Anterior cingulate cortex (tissue), 58 donors: ENCODE measurements at regions not wholly inside any gene's neighbourhood (a gene's known extent, or its start where the extent isn't known, plus 50 kb on each side); places are given as distances from the start of the nearest gene placed in this dataset.

Source experiments
- DNase-seq, 58 donors: peaks; one replicate each; lab custom pipeline; 2025; lab: John Stamatoyannopoulos, UW

DNA sequence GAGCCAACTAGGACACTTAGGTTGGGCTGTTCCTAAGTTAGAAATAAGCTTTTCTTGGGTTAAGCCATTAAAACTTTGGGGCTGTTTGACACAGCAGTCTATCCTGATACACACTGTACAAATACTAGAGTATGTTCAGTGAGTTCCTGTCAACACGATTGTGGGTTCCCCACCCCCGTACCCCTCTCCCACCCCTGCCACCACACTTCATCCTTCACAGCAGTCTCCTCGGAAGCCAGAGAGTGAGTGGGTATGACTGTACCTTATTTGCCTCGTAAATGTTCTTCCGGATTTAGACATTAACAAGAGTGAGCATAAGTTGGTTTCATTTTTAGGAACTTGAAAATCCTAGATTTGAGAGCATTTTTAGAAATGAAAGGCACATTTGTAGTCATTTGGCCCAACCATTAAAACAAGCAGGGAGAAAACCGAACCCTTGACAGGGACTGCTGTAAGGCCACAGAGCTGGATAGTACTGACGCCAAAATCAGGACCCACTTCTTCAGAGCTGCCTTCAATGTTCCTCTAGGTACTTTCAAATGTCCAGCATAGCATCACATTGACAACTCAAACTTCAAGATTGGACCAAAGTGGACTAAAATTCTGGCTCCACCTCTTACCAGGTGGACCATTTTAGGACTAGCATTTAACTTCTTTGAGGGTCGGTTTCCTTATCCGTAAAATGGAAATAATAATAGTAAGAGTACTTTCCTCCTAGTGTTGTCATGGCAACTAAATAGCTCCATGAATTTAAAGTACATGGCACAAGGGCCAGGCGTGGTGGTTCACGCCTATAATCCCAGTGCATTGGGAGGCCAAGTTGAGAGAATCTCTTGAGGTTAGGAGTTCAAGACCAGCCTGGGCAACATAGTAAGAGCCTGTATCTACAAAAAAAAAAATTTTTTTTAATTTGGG lies 166.3 kb upstream of the SERTAD2 start:
- DNase-seq: peak in 7 of 58 donors; percentile 1 to 34 (median 12)

DNA sequence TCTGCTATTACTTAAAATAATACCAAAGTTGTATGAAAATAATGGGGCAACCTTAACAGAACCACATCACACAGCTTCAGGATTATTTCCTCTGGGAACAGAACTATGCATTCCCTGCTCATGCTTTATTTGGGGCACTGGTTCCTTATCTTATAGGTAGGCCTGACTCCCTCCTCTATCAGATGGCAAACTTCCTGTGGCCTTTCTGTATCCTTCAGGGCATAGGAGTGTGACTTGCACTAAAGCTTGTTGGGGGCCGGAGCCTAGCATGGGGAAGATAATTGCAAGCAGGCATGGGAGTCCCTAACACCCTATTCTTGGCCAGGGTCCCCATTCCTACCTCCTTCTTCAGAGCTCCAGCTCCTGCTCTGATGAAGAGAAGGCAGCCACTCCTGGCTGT lies 167.2 kb upstream of the SERTAD2 start:
- DNase-seq: no peak

DNA sequence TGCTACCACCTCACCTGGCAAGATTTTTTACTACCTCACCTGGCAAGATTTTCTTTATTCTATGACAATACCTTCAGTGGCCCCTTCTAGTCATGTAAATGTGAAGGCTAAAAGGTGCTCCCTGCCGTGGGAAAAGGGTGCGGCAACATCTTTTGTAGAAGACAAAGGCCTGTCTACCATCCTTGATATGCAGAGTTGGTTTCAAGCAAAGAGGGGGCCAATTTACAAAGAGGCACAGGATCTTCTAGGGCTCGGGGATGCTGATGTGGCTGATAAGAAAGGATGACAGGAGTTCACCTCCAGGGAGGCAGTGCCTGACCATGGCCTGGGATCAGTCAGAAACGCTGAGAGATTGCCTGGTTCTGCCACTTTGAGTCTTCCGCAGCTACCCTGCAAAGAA lies 165.4 kb upstream of the SLC1A4 start:
- DNase-seq: no peak

DNA sequence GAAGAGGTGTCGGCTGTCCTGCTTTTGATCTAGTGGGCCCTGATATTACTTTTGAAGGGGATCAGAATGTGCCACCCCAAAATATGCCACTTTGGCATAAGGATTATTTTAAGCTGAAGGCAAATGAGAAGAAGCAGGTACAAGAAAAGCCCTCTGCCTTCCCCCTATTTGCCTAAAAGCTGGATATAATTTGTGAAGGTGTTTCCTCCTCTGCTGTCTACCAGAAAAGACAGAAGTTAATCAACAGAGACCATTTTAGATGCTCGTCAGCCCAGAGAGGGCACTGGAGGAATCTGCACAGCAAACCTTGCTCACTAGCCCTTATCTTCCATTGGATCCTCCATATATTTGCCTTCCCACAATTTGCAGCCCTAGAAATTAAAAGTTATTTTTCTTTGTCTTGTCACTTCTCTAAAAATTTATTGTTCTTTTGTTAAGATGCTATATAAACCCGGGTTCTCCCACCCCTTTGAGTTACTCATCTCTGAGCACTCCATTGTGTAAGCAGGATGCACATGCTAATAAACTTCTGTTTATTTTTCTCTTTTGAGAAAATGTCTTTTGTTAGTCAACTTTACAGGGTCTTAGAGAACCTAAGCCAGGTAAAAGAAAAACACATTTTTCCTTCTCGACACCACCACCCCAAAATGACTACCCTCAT lies 163.2 kb upstream of the SLC1A4 start:
- DNase-seq: no peak

DNA sequence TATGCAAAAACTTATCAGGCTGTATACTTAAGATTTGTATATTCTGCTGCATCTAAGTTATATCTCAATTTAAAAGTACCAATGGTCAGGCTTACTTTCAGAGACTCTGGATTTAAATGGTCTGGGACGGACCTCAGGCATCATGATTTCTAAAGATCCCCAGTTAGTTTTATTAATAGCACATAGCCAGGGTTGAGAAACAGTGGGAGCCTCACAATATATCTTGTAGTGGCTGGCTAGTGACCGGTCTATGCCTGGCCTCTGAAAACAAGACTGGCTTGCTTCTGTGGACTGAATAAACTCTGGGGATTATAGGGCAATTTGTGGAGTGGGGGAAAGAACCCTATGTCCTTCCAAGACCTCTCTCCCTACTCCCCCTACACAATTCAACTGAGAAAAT lies 162.5 kb upstream of the SLC1A4 start:
- DNase-seq: no peak

DNA sequence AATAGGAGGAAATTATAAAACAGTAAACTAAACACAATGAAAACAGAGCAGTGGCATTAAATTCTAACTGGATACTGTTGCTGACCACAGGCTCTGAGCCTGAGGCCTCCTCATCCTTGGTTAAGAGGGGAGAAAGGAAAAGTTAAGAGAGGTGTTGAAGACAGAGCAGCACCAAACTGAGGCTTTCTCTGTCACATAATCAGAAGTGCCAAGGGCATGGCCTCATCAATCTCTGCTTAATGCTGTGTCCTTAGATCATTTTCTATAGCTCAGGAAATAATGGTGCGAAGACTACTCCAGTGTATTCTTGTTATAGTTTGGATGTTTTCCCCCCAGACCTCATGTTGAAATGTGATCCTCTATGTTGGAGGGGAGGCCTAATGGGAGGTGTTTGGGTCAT lies 160.9 kb upstream of the SLC1A4 start:
- DNase-seq: no peak

DNA sequence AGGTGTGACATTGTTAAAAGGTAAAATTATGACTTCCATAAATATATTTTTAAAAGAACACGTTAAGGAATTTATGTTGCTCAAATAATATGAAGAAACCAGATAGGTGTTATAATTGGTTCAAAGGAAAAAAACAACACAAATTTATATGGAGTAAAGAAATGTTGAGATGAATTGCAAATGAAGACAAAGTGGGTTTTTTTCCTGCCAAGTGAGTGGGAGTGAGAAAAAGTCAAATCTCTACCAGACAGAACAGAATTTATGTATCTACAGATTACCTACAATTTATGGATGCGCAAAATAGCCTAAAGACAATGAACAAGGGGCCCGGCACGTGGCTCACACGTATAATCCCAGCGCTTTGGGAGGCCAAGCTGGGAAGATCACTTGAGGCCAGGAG lies 159.7 kb upstream of the SLC1A4 start:
- DNase-seq: peak in 1 of 58 donors; percentile 8

DNA sequence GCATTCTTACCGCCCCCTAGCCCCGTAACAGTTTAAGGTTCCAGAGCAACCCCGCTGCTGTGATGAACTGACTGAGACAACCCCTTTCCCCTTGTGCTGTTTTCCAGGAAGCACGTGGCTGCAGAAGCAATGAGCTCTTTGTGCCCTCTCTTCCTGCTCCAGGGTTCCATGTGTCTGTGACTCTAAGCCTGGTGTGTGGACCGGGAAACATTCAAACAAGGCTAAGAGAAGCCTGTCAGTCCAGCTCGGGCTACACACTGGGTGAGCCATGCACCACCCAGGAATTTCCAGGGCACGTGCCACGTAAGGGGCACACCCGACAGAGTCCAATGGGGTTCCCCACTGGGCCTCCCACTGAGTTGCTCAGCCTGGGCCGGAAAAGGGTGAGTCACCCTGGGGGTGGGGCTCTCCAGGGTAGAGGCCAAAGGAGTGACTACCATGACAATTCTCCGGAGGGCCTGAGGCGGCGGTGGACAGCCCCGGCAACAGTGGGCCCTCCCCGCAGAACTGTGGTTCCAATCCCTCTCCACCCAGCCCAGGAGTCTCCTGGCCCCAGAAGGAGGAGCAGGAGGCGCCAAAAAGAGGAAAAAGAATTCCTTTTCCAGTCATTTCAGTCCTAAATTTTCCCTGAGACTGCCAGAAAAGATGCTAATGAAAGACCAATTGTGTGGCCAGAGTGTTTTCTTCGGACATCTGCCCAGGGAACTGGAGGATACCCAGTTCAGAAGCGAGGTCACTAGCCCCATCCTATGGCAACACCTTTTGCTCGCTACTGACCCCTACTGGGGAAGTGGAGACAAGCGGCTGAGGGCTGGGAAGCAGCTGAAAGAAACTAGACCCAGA lies 157.8 kb upstream of the SLC1A4 start:
- DNase-seq: peak in 48 of 58 donors; percentile 3 to 91 (median 56)

DNA sequence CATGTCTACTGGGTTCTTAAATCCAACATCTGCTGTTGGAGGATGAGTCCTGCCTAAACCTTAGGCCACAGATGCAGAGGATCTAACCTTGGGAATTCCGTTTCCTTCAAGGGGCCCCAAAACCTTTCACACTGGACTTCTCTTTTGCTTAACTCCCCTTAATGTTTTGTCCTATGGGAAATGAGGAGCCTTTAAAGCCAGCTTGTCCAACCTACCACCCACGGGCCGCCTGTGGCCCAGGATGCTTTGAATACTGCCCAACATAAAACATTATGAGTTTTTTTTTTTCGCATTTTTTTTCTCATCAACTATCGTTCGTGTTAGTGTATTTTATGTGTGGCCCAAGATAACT lies 157.2 kb upstream of the SLC1A4 start:
- no peak for DNase-seq

DNA sequence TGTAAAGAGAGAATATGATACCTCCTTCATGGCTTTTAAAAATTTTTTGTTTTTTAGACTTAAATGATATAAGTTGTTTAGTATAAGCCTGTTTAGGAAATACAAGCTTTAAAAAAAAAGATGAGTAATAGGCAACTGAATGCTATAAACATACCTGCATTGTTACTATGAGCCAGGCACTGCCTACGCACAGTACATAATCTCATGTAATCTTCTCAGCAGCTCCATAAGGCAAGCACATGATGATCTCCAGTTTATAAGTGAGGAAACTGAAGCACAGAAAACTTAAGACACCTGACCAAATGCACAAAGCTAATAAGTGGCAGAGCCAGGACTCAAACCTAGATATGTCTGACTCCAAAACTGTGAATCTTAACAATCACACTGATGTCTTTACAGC lies 156.3 kb upstream of the SLC1A4 start:
- no peak for DNase-seq

DNA sequence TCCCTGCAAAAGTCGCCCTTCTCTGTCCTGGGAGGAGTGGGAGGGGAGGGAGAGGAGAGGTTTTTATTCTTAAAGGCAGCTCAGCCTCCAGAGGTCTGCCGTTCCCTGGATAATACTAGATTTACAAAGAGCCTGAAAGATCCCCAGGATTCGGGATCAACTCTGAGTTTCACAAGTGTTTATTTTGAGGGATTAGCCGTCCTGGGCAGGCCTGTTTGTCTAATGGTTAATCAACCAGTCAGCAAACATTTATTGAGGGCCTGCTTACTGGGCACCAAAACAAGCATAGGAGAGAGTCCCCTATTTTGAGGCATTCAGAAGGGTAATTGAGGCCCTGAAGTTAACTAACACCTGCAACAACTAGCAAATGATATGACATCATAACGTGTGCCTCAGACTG lies 152.6 kb upstream of the SLC1A4 start:
- DNase-seq: no peak

DNA sequence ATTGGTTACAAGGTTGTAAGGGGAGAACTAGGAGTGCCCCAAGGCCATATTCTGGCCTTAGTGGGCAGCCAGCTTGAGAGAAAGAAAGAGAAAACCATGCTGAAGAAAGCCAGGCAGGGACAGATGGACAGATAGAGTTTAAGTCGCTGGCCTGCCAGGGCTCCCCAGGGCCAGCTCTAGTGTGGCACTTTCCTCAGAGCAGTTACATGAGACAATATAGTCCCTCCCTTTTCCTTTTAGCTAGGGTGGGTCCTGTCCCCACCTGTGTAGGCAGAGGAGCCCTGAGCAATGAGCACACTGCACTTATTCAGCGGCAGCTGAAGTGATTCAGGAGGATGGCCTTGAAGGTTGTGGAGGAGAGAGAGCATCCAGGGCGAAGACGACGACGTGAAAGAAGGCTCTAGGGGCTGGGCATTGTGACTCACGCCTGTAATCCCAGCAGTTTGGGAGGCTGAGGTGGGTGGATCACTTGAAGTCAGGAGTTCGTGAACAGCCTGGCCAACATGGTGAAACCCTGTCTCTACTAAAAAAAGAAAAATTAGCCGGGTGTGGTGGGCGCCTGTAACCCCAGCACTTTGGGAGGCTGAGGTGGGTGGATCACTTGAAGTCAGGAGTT lies 152.0 kb upstream of the SLC1A4 start:
- no peak for DNase-seq

DNA sequence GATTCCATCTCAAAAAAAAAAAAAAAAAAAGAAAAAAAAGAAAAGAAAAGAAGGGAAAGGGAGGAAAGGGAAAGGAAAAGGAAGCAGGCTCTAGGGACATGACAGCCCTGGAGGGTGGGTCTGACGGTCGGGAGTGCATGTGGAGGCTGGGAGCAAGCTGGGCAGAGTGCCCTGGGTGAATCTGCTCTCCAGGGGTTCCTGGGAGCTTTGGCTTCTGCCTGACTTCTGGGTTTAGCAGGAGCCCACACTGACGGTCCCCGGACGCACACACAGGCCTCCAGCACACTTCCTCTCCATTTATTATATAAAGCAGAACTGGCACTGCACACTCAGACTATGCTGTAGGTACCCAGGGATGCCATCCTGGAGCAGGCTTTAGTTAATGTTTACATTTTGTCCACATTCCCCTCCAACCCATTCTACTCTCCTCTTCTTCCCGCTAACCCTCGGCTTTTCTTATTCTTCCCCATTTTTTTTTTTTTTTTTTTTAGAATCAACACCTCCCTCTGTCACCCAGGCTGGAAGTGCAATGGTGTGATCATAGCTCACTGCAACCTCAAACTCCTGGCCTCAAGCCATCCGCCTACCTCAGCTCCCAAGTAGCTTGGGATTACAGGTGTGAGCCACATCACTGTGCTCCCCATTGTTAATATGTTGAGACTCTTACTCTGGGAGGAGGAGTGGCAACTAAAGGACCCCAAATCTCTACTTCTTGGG lies 151.1 kb upstream of the SLC1A4 start:
- DNase-seq: peak in 1 of 58 donors; percentile 2

DNA sequence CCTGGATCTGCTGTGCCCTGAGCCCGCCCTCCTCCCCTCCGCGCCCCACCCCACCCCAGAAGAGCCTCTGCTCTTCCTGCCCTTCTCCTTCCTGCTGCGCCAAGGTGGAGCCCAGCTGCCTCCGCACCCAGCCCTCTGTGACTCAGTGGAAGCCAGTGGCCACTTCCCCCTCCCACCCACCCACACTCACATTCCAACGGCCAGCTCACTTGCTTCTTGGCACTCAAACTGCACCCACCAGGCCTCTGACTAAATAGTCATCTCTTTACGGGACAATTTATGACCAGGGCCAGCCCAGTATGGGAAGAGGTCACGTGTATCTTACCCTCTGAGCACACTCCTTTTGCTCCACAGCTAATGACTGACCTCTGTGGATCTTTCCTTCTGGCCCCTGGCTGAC lies 150.4 kb upstream of the SLC1A4 start:
- no peak for DNase-seq

DNA sequence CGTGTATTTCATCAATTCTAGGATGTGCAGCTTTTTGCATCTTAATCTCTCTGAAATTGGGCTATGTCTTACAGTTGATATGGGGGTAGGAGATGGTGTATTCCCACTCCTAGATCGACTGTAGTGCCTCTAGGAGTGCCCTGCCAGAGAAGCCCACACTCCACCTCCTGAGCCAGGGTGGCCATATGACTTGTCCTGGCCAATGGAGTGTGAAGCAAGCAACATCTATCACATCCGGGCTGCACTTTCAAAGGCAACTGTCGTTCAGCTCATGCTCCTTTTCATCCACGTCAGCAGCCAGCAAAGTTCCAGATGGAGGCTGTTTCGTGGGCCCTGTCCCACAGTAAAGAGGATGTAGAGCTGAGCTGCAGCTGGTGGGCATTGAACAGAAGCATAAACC lies 149.4 kb upstream of the SLC1A4 start:
- no peak for DNase-seq

DNA sequence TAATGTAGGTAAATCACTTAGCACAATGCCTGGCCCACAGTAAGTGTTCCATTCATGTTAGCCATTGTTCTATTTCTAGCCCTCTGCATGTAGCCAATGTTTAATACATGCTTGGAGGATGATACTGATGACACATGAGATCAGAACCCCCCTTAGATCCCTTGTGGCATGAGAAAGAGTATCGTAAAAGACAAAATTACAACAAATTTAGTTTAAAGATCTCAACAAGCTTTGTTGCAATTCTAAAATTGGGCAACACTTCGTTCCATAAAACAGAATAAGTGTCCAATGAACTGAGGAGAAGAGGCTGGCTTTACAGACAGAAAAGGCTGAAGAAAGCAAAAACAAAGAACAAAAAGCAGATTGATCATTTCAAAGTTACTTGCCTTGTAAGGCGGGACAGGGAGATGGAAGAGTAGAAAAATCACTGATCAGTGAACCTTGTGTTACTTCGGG lies 148.7 kb upstream of the SLC1A4 start:
- DNase-seq: no peak

DNA sequence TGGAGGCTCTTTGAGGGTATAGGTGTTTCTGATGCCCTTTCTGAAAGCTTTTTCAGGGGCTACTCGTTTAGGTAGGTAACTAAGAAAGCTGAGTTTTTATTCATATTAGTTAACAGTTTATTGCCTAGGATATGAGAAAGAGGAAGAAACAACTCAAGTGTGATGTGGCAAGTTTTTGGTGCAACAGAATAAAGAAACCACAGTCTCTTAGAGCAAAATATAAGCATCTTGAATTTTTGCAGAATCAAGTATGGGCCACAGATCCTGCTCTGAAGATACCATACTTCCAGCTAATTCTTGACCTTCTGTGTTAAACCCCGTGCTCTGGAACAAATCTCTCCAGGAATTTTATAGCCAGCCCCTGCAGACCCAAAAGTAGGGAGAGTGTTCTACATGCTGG lies 147.7 kb upstream of the SLC1A4 start:
- no peak for DNase-seq

DNA sequence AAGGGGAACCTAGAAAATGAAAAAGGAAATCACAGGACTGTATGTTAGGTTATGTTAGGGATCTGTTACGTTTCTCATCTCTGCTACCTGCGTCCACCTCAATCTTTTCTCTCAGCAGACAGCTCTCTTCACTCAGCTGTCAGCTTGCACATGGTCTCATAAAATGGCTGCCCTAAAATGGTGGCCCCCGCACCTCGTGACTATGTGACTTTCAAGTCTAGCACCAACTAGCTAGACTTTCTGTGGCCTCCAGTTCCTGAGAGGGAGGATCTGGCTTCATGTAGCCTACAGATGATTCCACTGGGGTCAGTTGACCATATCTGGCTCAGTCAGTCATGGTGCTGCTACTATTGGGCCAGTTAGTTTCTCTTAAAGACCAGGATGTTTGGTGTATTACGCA lies 147.2 kb upstream of the SLC1A4 start:
- DNase-seq: no peak

DNA sequence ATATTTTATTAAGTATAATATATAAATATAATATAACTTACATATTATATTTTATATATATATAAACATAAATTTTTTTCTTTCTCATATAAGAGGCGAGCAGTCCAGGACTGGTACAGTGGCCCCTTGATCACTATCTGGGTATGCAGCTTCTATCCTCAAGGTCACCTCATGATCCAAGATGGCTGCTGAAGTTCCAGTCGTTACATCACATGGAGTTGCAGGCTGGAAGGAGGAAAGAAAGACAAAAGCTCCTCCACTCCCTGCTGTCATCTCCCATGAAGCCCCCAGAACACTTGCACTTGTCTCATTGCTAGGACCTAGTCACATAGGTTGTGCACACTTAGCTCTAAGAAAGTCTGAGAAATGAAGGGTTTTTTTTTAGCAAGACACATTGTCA lies 145.1 kb upstream of the SLC1A4 start:
- DNase-seq: no peak
